ENCODE measurements at regions not wholly inside any gene's neighbourhood (a gene's known extent, or its start where the extent isn't known, plus 50 kb on each side); places are given as distances from the start of the nearest gene placed in this dataset.
"Not testable (repeated sequence)": the region's sequence is repeated elsewhere in the genome, so short reads cannot be mapped to it uniquely, and the experiment has no call there.

GRCh38 chrX:153266140-153266539, 55.4 kb downstream of the PNMA6F start:
- DNase-seq: not testable (repeated sequence)

- not testable (repeated sequence) for DNase-seq
Measured at GRCh38 chrX:153260468-153260867, 61.1 kb downstream of the PNMA6F start.

DNA sequence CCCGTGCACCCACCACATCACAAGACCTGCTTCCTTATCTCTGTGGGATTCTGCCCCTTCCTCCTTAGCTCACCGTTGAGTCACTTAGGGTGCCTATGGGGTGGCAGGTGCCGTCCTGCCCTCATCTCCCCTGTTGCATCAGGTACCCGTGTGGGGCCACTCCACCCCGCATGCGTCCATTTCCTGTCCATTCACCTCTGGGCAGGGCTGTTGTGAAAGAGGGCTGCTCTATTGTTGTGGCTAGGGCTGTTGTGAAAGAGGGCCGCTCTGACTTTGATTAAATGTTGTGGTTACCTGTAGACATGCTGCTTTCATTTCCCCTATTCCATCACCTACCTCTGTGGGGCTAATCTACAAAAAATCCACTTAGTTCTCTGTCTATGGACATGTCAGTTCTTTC, 68.3 kb downstream of the PNMA6F start:
- DNase-seq: not testable (repeated sequence)

- not testable (repeated sequence) for DNase-seq
Measured at GRCh38 chrX:153252378-153253129, 69.0 kb downstream of the PNMA6F start.

- DNase-seq: not testable (repeated sequence)
Measured at GRCh38 chrX:153251952-153252351, 69.6 kb downstream of the PNMA6F start.

- not testable (repeated sequence) for DNase-seq
Measured at GRCh38 chrX:153250762-153251161, 70.8 kb downstream of the PNMA6F start.

- peak; percentile 21 for DNase-seq
Measured at GRCh38 chrX:153245288-153245731, 66.2 kb downstream of the MAGEA1 start.

DNA sequence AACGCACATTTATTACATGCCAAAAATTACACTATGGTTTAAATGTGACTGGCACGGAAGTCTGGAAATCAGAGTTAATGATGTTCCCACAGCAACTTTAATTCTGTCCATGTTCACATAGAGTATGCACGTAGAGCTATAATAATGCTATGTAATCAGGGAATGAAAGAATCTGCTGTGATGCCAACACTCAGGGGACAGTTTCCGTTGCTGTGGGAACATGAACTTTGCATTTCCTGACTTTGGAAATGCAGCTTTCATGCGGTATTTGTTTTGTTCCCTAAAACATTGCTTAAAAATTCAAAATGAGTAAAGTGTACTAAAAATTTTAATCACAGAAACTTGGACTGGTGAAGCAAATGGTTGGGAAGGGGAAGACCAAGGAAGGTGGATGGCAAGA, 65.7 kb downstream of the MAGEA1 start:
- DNase-seq: no peak

GRCh38 chrX:153238361-153238760, 59.3 kb downstream of the MAGEA1 start:
- DNase-seq: no peak

Measured in hematopoietic multipotent progenitor cell treated with erythropoietin and hydrocortisone succinate and interleukin-3 and kit ligand, for 4 days (in vitro differentiated cells).